CD4-positive, alpha-beta T cell treated with Interleukin-6 for 4 hours (primary cell): ENCODE measurements at regions not wholly inside any gene's neighbourhood (a gene's known extent, or its start where the extent isn't known, plus 50 kb on each side); places are given as distances from the start of the nearest gene placed in this dataset.
"Not testable (repeated sequence)": the region's sequence is repeated elsewhere in the genome, so short reads cannot be mapped to it uniquely, and the experiment has no call there.

ENCODE experiments used
- DNase-seq: peaks from one replicate; pipeline ENCODE4 v3.0.0-alpha.2; 2020; ENCODE audit warnings: mixed read lengths

GRCh38 chr1:70760154-70760553, 287.5 kb downstream of the PTGER3 start:
- DNase-seq = no peak

DNA sequence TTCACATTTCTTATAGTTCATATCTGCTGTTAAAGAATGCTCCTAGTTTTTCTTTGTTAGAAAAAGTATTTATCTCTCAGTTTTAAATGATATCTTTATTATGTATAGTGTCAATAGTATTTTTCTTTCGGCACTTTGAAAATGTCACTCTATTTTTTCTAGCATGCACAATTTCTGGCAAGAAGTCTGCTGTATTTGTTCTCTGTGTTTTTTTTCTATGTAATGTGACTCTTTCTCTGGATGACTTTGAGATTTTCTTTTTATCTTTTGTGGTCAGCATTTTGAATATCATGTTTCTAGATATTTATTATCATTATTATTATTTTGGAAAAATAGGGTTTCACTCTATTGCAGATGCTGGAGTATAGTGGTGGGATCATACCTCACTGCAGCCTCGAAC, 285.2 kb downstream of the PTGER3 start:
- no peak for DNase-seq

GRCh38 chr1:70764747-70765146, 282.9 kb downstream of the PTGER3 start:
- DNase-seq = no peak

DNA sequence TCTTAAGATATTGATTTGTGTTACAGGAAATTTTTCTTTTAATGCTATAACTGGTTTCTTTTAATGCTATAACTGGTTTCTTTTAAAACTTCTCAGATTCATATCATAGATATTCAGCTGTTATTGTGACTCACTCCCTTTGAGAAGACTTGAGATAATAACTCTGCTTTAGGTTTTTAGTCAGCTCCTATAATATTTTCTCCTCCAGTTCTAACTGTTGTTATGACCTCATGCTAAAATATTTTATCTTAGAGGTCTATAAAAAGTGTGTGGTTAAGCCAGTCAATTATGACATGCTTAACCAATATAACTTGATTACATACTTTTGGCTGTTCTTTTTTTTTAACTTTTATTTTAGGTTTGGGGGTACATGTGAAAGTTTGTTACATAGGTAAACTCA, 280.2 kb downstream of the PTGER3 start:
- DNase-seq = no peak

GRCh38 chr1:70768216-70768615, 279.4 kb downstream of the PTGER3 start:
- no peak for DNase-seq

DNA sequence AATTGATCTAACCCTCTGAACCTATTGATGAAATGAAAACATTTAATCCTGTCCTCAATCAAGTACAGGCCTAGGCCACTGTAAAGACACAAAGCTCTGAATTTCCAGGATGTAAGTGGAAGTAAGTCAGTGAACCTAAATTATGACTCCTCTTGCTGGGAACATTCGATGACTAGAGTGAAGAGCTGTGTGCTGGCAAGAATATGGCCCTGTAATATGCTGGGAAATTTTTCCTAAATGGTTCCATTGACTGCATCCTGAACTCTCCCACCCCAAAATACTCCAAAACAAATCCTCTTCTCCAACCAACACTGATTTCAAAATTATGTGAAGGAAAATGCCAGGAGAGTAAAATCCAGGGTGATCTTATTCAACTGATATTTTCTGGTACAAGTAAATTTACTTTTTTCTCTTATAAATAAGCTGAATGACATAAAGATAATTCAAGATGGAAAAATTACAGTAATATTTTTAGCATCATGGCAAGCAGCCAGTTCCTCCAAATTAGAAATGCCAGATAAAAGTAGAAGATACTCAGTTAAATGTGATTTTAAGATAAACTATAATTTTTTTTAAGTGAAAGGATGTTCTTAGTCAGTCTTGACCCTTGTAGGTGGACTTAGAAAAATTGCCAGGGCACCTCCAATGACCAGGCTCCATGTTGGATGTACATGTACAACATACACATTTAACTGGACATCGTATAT, 269.4 kb downstream of the PTGER3 start:
- DNase-seq = no peak

- DNase-seq = no peak
These were observed 268.7 kb downstream of the PTGER3 start for GRCh38 chr1:70778934-70779333.

DNA sequence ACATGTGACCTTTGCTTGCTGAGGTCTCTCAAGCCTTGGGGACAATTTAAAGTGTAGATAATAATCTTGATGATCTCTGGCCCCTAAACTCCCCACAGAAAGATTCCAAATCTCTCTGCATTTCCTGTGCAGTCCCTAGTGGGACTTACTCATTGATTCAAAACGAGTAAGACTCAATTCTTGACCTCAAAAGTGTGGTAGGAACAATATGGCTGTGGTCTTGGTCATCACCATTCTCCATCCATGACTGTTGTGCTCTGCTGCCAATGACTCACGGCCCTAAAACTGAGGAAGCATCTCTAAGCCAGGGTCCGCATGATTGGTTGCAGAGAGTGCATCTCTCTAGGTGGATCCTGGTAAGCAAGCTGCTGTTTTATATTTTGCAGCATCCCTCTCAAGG, 268.0 kb downstream of the PTGER3 start:
- no peak for DNase-seq

GRCh38 chr1:70785287-70785686, 262.3 kb downstream of the PTGER3 start:
- DNase-seq = no peak

- DNase-seq = no peak
These were observed 257.2 kb downstream of the PTGER3 start for GRCh38 chr1:70790232-70790923.

DNA sequence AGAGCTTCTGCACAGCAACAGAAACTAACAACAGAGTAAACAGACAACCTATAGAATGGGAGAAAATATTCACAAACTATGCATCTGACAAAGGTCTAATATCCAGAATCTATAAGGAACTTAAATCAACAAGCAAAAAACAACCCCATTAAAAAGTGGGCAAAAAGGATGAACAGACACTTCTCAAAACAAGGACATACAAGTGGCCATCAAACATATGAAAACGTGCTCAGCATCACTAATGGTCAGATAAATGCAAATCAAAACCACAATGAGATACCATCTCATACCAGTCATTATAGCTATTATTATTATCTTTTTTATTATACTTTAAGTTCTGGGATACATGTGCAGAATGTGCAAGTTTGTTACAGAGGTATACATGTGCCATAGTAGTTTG, 252.6 kb downstream of the PTGER3 start:
- not testable (repeated sequence) for DNase-seq

DNA sequence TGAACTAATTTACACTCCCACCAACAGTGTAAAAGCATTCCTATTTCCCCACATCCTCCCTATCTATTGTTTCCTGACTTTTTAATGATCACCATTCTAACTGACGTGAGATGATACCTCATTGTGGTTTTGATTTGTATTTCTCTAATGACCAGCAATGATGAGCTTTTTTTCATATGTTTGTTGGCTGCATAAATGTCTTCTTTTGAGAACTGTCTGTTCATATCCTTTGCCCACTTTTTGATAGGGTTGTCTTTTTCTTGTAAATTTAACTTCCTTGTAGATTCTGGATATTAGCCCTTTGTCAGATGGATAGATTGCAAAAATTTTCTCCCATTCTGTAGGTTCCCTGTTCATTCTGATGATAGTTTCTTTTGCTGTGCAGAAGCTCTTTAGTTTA, 251.3 kb downstream of the PTGER3 start:
- not testable (repeated sequence) for DNase-seq

DNA sequence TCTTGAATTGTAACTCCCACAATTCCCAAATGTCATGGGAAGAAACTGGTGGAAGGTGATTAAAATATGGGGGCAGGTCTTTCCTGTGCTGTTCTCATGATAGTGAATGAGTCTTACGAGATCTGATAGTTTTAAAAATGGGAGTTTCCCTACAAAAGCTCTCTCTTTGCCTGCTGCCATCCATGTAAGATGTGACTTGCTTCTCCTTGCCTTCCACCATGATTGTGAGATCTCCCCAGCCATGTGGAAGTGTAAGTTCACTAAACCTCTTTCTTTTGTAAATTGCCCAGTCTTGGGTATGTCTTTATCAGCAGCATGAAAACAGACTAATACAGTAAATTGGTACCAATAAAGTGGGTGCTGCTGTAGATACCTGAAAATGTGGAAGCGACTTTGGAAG, 245.0 kb downstream of the PTGER3 start:
- not testable (repeated sequence) for DNase-seq

- DNase-seq = no peak
These were observed 242.0 kb downstream of the PTGER3 start for GRCh38 chr1:70805641-70806040.

DNA sequence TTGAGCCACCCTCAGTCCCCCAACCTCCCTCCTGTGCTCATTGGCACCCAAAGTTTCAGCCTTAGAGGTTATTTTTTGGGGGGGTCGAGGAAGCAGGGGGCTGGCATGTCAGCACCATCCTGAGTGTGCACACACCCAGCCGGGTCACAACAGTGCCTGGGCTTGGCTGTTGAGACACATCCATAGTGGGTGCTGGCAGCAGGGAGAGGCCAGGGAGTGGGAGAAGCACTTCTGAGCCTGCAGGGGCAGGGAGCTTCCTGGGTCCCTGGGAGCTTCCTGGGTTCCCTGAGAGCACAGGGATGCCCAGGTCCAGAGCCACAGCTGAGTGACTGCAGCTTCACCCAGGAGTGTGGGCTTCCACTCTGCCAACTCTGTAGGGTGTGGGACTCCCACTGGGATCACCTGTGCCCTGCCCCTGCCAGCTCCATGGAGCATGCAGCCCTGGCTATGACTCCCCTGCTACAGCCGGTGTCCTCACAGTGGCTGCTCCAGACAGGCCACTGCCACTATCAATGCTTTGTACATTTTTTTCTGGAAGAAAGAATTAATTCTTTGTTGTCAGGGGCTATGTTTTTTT, 240.4 kb downstream of the PTGER3 start:
- no peak for DNase-seq

GRCh38 chr1:70809069-70809468, 238.5 kb downstream of the PTGER3 start:
- DNase-seq = no peak

GRCh38 chr1:70811815-70812214, 235.8 kb downstream of the PTGER3 start:
- DNase-seq = no peak

DNA sequence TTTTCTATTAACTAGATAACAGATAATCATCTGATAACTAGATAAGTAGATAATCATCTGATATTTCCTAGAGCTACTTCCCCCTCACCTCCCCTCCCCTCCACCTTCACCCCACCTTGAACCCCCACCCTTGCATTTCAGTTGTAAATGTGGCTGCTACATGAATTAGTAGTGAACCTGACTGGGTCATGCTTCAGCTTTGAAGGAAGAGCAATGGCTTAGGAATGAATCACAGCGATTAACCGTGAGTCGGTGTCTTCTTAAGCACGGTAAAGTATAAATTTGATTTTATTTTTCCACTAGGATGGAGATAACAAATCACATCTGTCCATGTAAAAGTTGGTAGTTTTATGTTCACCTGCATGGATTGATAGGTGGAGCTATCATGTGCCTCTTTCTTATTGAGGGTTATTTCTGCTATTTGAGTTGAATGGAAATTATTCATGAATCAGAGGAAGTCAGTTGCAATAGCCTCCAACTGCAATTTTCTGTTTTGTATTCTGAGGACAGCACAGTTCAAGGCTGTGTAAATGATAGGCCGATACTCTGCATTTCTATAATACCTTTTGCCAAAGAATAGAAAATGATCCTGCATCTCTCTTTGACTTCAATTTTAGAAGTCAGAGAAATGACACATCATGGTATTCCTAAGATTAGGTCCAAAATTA, 235.0 kb downstream of the PTGER3 start:
- DNase-seq = no peak

- DNase-seq = no peak
These were observed 229.2 kb downstream of the PTGER3 start for GRCh38 chr1:70818401-70818800.

DNA sequence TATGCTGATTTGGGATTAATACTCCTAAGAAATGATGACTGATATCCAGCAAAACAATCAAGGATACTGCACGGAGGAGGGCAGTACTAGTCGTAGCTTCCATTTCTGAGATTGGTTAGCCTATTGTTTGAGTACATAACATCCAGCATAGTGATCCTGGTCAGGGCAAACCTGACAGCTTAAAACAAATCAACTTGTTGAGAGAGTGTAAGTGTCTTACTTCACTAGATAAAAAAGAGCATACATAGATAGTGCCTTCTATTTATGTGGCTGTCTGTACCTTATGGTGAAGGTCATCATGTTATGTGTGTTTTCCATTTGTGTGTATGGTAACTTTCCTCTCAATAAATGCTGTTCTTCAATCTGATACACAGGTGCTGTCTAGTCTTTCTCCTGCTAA, 228.4 kb downstream of the PTGER3 start:
- no peak for DNase-seq

- DNase-seq = no peak
These were observed 227.8 kb downstream of the PTGER3 start for GRCh38 chr1:70819785-70820184.

- DNase-seq = no peak
These were observed 227.2 kb downstream of the PTGER3 start for GRCh38 chr1:70820396-70820795.

DNA sequence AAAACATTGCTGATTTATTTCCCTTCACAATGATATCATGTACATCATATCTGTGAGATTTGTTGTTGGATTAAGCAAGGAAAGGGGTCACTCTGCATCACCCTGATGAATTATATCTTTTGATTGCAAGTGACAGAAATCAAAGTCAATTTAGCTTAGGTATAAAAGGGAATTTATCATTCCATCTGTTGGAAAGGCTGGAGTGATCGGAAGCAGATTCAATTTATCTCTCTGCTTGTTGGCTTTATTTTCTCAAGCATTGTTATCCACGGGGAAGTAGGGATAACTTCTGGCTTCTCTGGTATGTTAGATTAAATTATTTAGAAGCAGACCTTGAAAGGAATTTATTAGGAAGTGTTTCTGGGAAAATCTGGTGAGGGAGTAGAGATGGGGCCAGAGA, 226.6 kb downstream of the PTGER3 start:
- no peak for DNase-seq

DNA sequence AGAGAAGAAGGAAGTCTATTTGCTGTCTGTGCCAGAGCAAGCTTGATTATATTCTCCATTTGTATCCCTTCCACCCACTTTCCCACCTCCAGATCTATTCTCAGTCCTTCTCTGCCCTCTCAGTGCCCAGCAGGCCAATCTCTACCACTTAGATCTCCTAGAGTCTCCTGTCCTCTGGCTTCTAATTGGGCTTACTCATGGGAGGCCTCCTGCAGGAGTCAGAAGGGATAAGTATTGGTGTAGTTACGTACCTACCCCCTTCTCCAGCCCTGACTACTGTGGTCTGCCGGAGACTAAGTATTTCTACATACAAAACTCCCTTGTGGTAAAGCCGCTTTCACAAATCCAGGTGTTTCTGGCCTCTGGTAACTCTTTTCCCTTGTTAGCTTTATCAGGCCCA, 221.2 kb downstream of the PTGER3 start:
- DNase-seq = no peak
